ENCODE measurements at regions not wholly inside any gene's neighbourhood (a gene's known extent, or its start where the extent isn't known, plus 50 kb on each side); places are given as distances from the start of the nearest gene placed in this dataset.

DNA sequence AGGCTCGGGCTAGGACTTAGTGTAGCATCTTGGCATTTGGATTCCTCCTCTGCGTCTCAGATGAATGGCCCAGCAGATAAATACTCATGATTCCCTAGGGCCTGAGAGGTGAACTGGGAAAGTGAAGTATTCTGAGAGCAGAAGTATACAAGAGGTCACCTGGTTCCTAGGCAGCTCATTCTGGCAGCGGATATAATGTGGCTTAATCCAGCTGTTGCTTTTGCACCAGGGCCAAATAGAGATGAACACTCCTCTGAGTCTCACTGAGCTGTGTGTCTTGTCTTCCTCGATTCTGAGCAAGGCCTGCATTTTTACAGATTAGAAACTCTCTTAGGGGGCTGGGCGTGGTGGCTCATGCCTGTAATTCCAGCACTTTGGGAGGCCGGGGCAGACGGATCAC lies 196.1 kb downstream of the SLC4A3 start:
- no peak for ATAC-seq (replicated peaks)
- Mint-ChIP-seq H3K9me3 (no peaks in the 10 kb centered on the region), H3K4me3 (no peak overlapping the region), H3K27ac (no peak overlapping the region), H3K27me3 (peaks cover 9% of the 10 kb centered on the region), H3K36me3 (ENCODE audit: low read depth) (no peaks in the 10 kb centered on the region), H3K4me1 (no peaks in the 10 kb centered on the region)

DNA sequence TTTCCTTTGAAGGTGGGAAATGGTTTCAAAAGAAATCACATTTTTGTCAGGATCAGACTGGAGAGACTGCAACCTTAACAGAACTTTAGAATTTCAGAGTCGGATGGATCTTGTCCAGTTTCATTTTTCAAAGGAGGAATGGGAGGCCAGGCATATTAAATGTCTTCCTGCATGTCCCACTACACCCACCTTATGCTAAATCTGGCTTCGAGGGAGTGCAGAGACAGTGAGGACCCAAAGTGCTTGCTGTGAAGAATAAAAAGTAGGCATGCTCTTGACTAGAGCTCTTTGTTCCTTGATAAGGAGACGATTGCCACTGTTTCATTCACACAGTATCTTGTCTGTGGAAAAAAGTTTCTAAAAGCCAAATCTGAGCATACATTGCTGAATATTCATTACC lies 197.6 kb downstream of the SLC4A3 start:
- H3K36me3 Mint-ChIP-seq (ENCODE audit: low read depth): no peaks in the 10 kb centered on the region
- no peak overlapping the region for H3K4me3 Mint-ChIP-seq
- H3K9me3 Mint-ChIP-seq: no peaks in the 10 kb centered on the region
- ATAC-seq (replicated peaks): no peak
- no peaks in the 10 kb centered on the region for H3K4me1 Mint-ChIP-seq
- peaks cover 5% of the 10 kb centered on the region for H3K27me3 Mint-ChIP-seq
- no peak overlapping the region for H3K27ac Mint-ChIP-seq

DNA sequence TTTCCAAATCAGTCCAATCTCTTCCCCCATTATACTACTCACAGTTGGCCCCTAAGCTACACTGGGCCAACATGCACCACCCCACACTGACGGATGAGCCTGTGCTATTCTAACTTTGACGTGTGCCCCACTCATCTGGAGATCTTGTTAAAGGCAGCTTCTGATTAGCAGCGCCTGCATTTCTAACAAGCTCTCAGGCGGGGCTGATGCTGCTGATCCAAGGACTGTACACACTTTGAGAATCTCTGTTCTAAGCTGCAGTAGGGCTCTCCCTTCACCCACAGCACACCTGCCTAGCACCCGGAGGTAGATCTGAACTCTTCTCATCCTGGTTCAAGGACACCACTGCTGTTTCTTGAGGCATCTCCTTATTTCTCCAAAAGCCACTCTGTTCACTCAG lies 200.7 kb downstream of the SLC4A3 start:
- no peak overlapping the region for H3K27ac Mint-ChIP-seq
- peaks cover 8% of the 10 kb centered on the region for H3K27me3 Mint-ChIP-seq
- no peak for ATAC-seq (replicated peaks)
- no peaks in the 10 kb centered on the region for H3K9me3 Mint-ChIP-seq
- H3K36me3 Mint-ChIP-seq (ENCODE audit: low read depth): no peaks in the 10 kb centered on the region
- no peaks in the 10 kb centered on the region for H3K4me1 Mint-ChIP-seq
- no peak overlapping the region for H3K4me3 Mint-ChIP-seq

DNA sequence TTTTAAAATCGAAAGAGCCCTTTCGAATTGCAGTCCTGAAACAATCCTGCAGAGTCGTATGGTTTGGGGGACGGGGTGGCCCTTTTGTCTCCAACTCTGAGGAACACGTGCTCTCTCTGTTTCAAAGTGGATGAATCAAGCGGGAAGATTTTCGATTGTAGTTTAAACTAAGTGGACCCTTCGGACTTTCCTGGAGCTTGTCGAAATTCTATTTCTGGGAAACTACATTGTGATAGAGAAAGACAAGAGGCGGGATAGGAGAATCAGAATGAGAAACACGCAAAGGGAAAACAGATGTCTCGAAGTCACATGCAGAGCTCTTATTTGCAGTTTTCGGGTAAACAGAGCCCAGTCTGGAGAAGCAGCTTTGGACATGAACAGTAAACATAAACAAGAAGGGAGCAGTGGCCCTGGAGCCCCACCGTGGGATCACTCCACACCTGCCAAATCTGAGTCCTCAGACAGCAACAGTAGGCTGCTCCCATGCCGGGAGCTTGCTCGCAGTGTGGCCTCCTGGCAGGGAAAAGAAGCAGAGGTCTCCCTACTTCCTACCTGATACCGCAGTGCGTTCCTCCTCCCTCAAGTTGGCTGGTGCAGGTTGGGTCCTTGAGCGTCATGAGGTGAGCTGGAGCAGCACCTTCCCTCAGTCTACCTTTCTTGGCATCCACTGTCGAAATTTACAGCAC lies 202.4 kb downstream of the SLC4A3 start:
- no peak overlapping the region for H3K27ac Mint-ChIP-seq
- no peaks in the 10 kb centered on the region for H3K4me1 Mint-ChIP-seq
- H3K27me3 Mint-ChIP-seq: peaks cover 4% of the 10 kb centered on the region
- ATAC-seq (replicated peaks): no peak
- no peaks in the 10 kb centered on the region for H3K36me3 Mint-ChIP-seq (ENCODE audit: low read depth)
- H3K9me3 Mint-ChIP-seq: no peaks in the 10 kb centered on the region
- no peak overlapping the region for H3K4me3 Mint-ChIP-seq

DNA sequence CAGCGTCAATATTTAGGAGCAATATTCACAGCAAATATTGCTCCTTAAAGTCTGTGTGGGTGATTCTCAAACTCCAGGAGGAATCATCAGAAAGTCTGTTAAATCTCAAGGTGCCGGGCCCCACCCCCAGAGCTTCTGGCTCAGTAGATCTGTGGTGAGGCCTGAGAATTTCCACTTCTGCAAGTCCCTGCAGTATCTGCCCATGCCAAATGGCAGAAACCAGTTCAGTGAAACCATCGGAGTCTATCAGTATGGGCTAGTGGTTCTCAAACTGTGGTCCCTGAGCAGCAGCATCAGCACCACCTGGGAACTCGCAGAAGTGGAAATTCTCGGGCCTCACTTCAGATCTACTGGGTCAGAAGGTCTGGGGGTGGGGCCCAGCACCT lies 202.9 kb downstream of the SLC4A3 start:
- H3K9me3 Mint-ChIP-seq: no peaks in the 10 kb centered on the region
- no peak overlapping the region for H3K27ac Mint-ChIP-seq
- H3K36me3 Mint-ChIP-seq (ENCODE audit: low read depth): no peaks in the 10 kb centered on the region
- no peak for ATAC-seq (replicated peaks)
- no peaks in the 10 kb centered on the region for H3K4me1 Mint-ChIP-seq
- no peak overlapping the region for H3K4me3 Mint-ChIP-seq
- peaks cover 4% of the 10 kb centered on the region for H3K27me3 Mint-ChIP-seq

DNA sequence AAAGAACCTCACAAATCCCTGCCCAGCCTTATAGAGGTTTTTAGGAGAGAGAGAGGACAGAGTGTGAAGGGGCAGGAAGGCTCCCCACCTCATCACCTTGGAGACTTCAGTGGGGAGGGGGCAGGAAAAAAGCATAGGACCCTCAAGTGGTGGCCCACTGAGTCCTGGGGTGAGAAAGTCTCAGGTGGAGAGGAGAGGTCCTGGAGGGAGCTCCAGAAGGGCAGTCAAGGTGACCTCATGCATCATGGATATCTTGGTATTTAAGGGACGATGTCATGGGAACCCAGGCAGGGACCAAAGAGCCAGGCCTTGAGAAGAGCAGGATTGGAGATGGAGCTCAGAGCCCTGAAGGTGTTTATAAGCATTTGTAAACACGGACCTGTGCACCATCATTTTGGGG lies 204.5 kb downstream of the SLC4A3 start:
- Mint-ChIP-seq H3K9me3 (peaks cover 3% of the 10 kb centered on the region), H3K36me3 (ENCODE audit: low read depth) (no peaks in the 10 kb centered on the region), H3K27ac (no peak overlapping the region), H3K4me1 (no peaks in the 10 kb centered on the region), H3K27me3 (peaks cover 8% of the 10 kb centered on the region), H3K4me3 (no peak overlapping the region)
- ATAC-seq (replicated peaks): no peak

DNA sequence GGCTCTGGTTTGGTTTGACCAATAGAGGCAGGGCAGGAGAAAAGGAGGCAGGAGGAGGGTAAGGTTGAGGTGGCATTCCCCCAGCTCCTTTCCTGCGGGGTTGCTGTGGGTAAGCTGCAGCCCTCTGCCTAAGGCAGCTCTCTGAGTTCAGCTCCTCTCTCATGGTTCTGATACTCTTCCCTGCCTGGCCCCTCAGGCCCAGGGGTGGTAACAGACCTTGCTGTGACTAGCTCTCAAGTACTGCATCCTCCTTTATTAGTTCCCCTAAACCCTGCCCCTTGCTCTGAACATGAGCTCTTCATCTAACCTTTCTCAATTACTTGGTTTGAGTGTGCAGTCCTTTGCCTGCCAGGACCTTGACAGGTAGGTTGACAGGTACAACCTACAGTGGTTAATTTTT lies 205.5 kb downstream of the SLC4A3 start:
- Mint-ChIP-seq H3K27ac (no peak overlapping the region), H3K36me3 (ENCODE audit: low read depth) (no peaks in the 10 kb centered on the region), H3K27me3 (peaks cover 8% of the 10 kb centered on the region), H3K9me3 (peaks cover 3% of the 10 kb centered on the region), H3K4me1 (no peaks in the 10 kb centered on the region), H3K4me3 (no peak overlapping the region)
- ATAC-seq (replicated peaks): no peak

DNA sequence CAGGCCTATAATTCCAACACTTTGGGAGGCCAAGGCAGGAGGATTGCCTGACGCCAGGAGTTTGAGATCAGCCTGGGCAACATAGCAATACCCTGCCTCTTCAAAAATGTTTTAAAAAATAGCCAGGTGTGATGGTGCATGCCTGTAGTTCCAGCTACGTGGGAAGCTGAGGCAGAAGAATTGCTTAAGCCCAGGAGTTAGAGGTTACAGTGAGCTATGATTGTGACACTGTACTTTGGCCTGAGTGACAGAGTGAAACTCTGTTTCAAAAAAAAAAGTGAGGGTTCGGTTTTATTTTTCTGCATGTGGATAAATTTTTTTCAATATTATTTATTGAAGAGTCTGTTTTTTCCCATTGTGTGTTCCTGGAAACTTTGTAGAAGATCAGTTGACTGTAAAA lies 208.1 kb downstream of the SLC4A3 start:
- Mint-ChIP-seq H3K27me3 (peaks cover 8% of the 10 kb centered on the region), H3K27ac (no peak overlapping the region), H3K4me3 (no peak overlapping the region), H3K36me3 (ENCODE audit: low read depth) (no peaks in the 10 kb centered on the region), H3K9me3 (peaks cover 3% of the 10 kb centered on the region), H3K4me1 (no peaks in the 10 kb centered on the region)
- no peak for ATAC-seq (replicated peaks)

DNA sequence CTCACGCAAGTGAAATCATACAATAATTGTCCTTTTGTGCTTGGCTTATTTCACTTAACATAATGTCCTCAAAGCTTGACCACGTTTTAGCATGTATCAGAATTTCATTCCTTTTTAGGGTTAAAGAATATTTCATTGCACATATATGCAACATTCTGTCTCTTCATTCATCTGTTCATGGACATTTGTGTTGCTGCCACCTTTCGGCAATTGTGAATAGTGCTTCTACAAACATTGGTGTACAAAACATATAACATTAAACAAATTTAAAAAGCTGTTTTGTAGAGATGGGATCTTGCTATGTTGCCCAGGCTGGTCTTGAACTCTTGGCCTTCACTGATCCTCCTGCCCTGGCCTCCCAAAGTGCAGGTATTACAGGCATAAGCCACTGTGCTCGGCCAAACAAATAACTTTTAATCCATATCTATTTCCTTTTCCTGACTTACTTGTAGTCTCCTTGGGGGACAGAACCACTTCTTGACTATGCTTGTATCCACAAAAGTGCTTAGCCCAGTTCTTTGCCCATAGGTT lies 209.3 kb downstream of the SLC4A3 start:
- Mint-ChIP-seq H3K36me3 (ENCODE audit: low read depth) (no peaks in the 10 kb centered on the region), H3K4me3 (no peak overlapping the region), H3K27me3 (peaks cover 3% of the 10 kb centered on the region), H3K4me1 (no peaks in the 10 kb centered on the region), H3K9me3 (peaks cover 3% of the 10 kb centered on the region), H3K27ac (no peak overlapping the region)
- ATAC-seq (replicated peaks): no peak

DNA sequence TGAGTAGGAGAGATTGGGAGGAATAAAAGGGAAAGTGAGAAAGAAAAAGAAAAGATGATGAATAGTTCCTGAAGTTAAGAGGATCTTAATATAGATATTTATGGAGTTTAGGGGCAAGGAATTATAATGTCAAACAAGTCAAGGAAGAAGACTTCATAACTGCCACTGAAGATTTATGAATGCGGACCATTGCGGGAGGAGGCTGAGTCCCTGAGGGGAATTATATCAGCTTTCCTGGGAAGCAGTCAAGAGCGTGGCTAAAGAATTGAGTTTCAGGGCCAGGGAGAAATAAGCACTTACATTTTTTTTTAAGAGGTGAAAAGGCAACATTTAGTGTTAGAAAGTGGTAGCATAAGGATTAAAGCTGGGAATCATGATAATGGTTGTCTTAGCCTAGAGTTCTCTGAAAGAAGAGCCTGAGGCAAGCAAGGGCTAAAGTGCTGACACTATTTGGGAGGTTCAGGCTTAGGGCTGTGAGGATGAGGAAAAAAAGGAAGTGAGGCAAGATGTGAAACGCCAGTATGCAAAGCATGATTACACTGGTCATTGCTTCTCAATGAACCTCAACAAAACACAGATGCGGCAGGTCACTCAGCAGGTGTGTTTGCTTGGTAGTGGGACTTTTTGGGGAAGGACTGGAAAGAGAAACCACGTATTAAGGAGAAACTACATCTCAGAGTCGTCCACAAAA lies 217.1 kb downstream of the SLC4A3 start:
- no peak for ATAC-seq (replicated peaks)

DNA sequence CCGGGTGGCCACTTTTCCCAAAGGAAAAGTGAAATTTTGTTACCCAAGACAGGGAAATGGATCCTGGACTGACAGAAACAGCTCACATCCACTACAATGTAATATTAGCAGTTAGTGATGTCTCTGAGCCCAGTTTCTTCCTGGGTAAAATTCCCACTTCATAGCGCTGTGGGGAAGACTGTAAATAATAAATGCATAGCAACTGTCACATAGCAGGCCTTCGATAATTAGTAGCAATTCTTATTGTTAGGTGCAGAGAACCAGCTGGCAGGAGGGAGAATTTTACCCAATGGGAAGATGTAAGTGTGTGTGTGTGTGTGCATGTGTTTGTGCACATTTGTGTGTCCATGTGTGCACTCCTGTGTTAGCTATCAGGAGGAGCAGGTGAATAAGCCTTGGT lies 221.5 kb downstream of the SLC4A3 start:
- ATAC-seq (replicated peaks): no peak
- no peak overlapping the region for H3K4me3 Mint-ChIP-seq
- no peak overlapping the region for H3K27ac Mint-ChIP-seq
- peaks cover 32% of the 10 kb centered on the region for H3K27me3 Mint-ChIP-seq
- no peaks in the 10 kb centered on the region for H3K9me3 Mint-ChIP-seq
- no peaks in the 10 kb centered on the region for H3K36me3 Mint-ChIP-seq (ENCODE audit: low read depth)
- no peaks in the 10 kb centered on the region for H3K4me1 Mint-ChIP-seq

More for the DNA sequence above, 217.1 kb downstream of the SLC4A3 start:
- H3K4me3 Mint-ChIP-seq: no peak overlapping the region
- H3K9me3 Mint-ChIP-seq: no peaks in the 10 kb centered on the region
- H3K4me1 Mint-ChIP-seq: no peaks in the 10 kb centered on the region
- no peak overlapping the region for H3K27ac Mint-ChIP-seq
- H3K36me3 Mint-ChIP-seq (ENCODE audit: low read depth): no peaks in the 10 kb centered on the region
- H3K27me3 Mint-ChIP-seq: peaks cover 13% of the 10 kb centered on the region

DNA sequence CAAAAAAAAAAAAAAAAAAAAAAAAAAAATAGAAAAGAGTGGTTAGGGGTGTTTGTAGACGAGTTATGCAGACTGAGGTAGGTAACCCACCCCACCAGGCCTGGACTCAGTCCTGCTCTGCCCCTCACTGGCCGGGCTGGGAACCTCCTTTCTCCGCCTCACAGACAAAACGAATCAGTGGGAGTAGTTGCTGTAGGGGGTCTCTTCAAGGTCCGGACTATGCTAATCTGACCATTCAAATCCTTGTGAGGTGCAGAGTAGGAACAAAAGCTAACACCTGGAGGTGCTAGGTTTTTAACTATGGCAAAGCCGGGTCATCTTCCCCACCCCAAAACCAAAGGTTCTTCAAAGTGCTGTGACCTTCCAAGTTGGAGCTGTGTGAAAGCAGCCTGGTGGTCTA lies 223.7 kb downstream of the SLC4A3 start:
- Mint-ChIP-seq H3K36me3 (ENCODE audit: low read depth) (no peaks in the 10 kb centered on the region), H3K27ac (no peak overlapping the region), H3K27me3 (peaks cover 23% of the 10 kb centered on the region), H3K4me3 (no peak overlapping the region), H3K9me3 (no peaks in the 10 kb centered on the region), H3K4me1 (no peaks in the 10 kb centered on the region)
- ATAC-seq (replicated peaks): no peak

DNA sequence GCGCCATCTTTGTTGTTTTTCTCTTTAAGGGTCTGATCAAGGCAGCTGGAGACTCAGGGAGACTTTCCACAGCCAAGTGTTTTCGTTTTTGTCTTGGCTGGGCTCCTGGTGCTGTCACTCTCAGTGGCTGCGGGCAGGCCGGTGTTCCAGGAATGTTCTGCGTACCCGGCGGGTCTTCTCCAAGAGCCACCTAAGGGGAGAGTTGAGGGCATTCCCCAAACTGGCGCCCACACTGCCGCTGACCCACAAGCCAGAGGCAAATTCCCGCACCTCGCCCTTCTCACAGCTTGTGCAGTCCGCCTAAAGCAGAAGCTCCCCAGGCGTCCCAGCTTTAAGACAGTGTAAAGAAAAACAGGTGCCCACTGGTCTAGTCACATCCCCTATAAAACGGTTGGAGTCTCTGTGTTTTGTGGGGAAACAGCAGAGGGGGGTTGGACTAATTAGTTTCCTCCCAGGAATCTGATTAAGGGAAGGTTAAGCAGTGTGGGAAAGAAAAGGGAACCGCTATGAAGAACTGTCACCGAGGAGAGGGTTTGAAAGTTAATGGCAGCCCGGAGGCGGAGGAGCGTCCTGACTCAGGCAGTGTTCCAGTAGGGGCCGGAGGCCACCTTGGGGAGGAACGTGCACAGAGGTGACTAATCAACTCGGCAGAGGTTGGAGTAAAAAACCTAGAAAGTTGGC lies 224.5 kb downstream of the SLC4A3 start:
- H3K4me1 Mint-ChIP-seq: no peaks in the 10 kb centered on the region
- H3K9me3 Mint-ChIP-seq: no peaks in the 10 kb centered on the region
- ATAC-seq (replicated peaks): no peak
- H3K4me3 Mint-ChIP-seq: no peak overlapping the region
- peaks cover 23% of the 10 kb centered on the region for H3K27me3 Mint-ChIP-seq
- H3K36me3 Mint-ChIP-seq (ENCODE audit: low read depth): no peaks in the 10 kb centered on the region
- H3K27ac Mint-ChIP-seq: no peak overlapping the region

DNA sequence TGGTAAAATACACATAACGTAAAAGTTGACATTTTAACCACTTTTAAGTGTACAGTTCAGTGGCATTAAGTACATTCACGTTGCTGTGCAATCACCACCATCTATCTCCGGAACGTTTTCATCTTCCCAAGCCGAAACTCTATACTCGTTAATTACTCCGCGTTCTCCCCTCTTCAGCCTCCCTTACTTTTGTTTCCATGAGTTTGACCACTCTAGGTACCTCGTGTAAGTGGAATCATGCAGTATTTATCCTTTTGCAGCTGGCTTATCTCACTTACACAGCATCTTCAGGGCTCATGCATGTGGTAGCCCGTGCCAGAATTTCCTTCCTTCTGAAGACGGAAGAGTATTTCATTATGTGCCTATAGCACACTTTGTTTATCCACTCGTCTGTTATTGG lies 225.2 kb downstream of the SLC4A3 start:
- no peak overlapping the region for H3K4me3 Mint-ChIP-seq
- no peak for ATAC-seq (replicated peaks)

DNA sequence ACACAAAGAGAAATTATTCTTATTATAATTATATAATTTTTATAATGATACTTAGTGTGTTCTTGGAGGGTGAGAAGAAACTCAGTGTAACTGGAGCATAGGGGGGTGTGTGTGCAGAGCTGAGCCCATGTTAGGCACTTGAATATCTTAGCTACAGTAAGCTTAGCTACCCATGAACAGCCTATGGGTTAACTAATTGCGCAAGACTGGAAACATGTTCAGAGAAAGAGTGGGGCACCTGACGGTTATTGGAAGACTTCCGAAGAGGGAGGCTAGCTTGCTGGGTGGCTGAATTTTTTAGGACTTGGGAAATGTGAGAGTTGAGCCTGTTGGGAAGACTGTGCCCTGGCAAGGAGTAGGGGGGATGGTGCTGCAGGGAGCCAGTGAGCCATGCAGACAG lies 229.2 kb downstream of the SLC4A3 start:
- no peaks in the 10 kb centered on the region for H3K4me1 Mint-ChIP-seq
- no peaks in the 10 kb centered on the region for H3K36me3 Mint-ChIP-seq (ENCODE audit: low read depth)
- H3K4me3 Mint-ChIP-seq: no peak overlapping the region
- ATAC-seq (replicated peaks): no peak
- peaks cover 15% of the 10 kb centered on the region for H3K27me3 Mint-ChIP-seq
- no peaks in the 10 kb centered on the region for H3K9me3 Mint-ChIP-seq
- H3K27ac Mint-ChIP-seq: no peak overlapping the region

More for the DNA sequence above, 225.2 kb downstream of the SLC4A3 start:
- Mint-ChIP-seq H3K27me3 (peaks cover 19% of the 10 kb centered on the region), H3K27ac (no peak overlapping the region), H3K36me3 (ENCODE audit: low read depth) (no peaks in the 10 kb centered on the region), H3K9me3 (no peaks in the 10 kb centered on the region), H3K4me1 (no peaks in the 10 kb centered on the region)
